GM18502 (cell line): ENCODE measurements at regions not wholly inside any gene's neighbourhood (a gene's known extent, or its start where the extent isn't known, plus 50 kb on each side); places are given as distances from the start of the nearest gene placed in this dataset.

Source experiments
- ATAC-seq: cut with Tn5 transposase; IDR thresholded peaks from one replicate; pipeline ENCODE4 v1.9.1; 2021; ENCODE audit warnings: mild to moderate bottlenecking; ENCODE audit not compliant: unreplicated experiment, poor library complexity

DNA sequence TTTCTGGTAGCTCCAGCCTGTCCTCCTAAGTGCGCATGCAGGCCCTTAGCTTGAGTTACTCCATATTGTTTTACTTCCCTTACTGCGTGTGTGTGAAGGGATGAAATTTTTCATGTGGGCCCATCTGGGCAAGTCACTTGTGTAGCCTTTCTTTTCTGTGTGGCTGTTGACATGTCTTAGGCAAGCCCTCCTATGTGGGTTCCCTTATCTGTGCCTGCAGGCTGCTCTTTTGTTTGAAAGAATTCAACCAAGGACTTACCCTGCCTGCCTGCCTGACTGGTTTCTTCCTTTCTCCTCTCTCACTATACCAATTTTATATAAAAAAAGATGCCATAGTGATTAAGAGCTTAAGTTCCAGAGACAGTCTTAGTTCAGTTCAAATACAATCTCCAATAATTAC lies 249.3 kb downstream of the ATG4C start:
- no peak for ATAC-seq

DNA sequence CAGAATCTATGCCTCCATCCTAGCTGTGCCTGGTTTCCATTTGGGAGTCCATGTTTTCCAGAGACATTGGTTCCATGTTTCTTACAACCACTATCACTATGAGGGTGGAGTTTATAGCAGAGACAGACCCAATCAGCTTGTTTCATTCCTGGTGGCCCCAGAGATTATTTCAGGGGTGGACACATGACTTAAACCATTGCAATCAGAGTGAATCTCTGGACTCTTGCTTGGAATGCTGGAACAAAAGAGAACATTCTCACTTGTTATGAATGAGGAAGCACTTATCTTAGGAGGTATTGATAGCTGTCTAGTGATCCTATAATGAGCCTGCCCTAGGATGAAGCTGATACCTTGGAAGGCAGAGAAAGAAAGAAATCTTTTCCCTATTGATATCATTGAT lies 250.3 kb downstream of the ATG4C start:
- no peak for ATAC-seq

DNA sequence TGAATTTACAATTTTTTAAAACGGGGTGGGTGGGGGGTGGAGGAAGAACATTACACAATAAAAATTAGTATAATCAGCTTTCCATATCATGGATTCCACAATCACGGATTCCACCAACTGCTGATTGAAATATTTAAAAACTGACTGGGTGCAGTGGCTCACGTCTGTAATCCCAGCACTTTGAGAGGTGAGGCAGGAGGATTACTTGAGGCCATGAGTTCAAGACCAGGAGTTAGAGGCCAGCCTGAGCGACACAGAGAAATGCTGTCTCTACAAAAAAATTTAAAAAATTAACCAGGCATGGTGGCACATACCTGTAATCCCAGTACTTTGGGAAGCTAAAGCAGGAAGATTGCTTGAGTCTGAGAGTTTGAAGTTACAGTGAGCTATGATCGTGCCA lies 254.7 kb downstream of the ATG4C start:
- no peak for ATAC-seq

DNA sequence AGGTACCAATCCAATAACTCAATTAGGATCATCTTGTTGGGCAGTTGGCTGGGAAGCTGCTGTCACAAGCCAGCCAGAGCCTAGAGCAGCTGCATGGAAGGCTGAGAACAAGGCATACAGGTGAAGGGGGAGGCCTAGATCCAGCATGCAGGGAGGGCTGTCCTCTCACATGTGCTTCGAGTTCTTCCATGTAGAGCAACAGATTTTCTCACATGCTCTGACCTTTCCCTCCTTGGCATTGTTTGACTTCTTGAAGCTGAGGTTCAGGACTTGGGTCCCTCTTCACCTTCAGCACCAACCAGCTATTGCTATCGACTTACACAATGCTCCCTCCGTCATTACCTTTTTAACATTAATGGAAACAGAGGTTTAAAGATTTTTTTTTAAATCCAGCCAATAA lies 257.7 kb downstream of the ATG4C start:
- ATAC-seq: no peak

DNA sequence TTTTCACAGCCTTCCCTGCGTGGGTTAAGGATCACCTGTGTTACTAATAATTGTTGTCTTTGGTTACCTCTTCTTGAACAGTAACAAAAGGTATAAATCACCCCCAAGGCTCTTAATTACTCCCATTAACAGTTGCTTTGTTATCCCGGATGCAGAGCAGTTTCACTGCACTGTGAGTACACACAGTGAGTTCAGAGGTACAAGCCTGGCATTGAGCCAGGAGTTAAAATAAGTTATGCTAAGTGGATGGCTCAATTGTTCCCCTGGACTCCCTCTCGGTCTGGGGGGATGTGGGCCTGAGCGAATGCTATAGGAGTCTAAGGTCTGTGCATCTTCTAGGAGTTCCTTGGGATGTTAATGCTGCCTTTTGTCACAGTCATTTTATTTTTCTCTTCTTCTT lies 258.3 kb downstream of the ATG4C start:
- ATAC-seq: no peak

DNA sequence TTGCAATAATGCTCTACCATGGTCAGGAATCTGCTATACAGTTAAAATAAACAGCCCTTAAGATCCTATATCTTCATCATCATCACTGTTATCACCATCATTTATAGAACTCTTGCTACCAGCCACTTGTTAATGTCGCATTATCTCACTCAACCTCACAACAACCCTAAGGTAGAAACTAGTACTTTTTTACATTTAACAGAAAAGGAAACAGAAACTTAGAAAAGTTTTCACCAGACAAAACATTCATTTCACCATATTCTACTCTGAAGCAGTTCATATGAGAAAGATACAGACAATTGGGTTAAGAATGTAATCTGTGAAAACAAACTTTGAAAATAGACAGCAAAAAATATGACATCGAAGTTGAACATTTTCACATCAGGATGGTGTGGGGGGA lies 262.6 kb downstream of the ATG4C start:
- no peak for ATAC-seq

DNA sequence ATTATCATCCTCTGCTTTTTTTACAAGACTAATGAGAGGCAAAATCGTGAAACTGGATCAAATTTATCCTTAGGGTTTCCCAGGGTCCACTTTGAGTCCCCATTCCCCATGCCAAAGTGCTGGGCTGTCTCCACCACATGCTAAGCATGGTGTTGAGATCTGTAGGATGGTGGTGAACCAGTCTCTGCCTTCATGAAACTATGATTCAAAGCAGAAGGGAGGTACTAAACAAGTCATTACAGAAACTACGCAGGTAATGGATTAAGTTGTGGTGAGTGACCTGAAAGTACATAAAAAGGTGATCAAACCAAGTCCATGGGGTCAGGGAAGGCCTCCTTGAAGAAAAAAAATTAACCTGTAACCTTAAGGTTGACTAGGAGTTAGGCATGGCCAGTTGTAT lies 265.2 kb downstream of the ATG4C start:
- ATAC-seq: no peak

DNA sequence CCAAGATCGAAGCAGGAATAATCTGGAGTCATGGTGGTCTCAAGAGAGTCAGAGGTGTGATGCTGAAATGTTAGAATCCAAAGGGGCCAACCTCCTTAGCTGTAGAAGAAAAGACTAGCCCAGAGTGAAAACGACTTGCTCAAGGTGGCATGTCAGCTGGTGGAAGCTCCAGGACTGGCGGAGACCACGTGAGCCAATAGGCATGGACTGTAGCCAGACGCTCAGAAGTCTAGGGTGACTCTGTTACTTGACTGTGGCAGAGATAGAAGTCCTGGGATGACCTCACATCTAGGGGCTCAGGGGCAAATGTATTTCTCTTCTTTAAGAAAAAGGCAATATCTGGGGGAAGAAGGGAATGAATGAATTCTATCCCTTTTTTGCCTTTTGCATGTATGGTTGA lies 267.4 kb downstream of the ATG4C start:
- ATAC-seq: no peak

DNA sequence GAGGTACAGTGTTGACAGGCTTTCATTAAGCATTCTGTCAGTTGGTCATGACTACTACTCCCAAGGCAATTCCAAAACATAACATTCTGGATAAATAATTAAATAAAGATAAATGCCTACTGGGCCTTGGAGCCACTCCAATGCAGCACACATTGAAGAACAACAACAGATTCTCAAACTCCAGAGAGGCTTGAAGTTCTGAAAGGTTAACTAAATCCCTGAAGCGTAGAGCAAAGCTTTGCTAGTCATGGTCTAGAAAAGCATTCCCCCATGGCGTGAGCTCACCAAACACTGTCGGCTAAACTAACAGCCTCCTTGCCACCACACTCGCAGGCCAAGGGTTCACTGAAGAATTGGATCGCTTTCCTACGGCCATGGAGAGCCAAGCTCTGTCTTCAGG lies 268.0 kb downstream of the ATG4C start:
- ATAC-seq: no peak

DNA sequence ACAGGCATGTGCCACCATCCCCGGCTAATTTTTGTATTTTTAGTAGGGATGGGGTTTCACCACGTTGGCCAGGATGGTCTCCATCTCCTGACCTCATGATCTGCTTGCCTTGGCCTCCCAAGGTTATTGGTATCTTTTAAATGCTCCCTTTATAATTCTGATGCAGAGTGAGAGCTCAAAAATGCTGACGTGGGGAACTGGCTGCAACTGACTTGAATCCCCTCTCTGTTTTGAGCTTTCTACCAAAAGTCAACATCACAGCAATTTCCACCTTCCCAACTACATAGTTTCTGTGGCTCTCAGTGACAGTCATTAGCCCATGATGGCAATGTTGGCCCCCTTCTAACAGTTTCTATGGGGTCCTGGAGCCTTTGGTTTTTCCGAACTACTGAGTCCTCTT lies 268.2 kb upstream of the FOXD3 start:
- ATAC-seq: no peak

DNA sequence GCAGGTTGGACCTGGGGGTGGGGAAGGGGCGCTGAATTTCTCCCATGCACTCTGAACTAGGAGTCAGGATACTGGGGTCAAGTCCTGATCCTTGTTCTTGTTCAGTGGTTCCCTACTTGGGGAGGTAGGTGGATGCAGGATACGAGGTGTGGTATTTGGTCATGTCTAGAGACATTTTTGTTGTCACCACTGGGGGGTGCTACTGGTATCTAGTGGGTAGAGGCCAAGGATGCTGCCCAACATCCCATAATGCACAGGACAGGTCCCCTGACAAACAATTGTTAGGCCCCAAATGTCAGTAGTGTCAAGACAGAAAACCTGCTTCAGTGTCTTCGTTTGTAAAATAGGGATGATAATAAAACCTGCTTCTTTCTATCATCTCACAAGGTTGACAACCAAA lies 259.0 kb upstream of the FOXD3 start:
- ATAC-seq: no peak

DNA sequence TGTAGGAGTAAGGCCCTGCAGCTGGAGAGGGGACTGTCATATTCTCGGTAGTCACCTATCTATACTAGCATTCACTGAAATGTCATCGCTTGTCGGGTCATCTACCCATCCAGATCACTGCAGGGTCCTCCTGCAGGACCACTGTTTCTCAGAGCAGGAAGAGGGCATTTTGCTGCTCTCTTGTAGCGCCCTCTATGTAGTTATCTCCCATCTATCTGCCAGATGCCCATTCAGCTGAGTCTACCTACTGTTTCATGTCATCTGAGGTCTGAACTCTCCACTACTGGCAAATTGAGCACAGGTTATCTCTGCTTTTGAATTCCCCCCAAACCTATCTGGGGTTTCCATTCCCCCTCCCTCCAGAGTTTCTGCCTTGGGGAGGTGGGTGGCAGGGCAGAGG lies 258.2 kb upstream of the FOXD3 start:
- ATAC-seq: no peak

DNA sequence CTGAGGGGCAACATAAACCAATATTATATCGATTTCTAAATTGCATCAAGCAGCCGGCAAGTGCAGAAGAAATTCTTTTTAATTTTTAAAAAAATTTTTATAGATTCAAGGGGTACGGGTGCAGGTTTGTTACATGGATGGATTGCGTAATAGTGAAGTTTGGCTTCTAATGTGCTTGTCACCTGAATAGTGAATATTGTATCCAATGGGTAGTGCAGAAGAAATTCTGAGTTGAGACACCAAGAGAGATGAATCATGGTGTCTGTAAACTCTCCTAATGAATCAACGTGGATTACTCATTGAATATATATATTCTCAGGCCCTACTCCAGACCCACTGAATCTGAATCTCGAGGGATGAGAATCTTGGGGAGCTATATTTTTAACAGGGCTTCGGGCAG lies 253.7 kb upstream of the FOXD3 start:
- no peak for ATAC-seq

DNA sequence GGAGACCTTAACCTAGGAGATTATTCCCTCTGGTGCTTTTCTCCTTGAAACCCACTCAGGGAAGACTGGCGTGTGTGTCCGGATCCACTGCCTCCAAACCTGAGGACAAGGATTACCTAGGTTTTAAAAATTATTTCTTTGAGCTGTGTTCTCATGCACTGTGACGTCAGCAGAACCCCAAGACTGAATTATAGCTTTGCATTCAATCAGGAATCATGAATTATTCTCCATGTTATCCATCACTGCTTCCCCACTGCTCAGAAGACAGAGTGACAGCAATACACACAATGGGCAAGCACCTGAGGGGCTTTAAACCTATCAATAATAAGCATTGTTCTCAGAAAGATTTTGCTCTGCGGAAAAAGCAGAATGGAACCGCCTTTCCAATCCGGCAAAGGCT lies 253.2 kb upstream of the FOXD3 start:
- no peak for ATAC-seq

DNA sequence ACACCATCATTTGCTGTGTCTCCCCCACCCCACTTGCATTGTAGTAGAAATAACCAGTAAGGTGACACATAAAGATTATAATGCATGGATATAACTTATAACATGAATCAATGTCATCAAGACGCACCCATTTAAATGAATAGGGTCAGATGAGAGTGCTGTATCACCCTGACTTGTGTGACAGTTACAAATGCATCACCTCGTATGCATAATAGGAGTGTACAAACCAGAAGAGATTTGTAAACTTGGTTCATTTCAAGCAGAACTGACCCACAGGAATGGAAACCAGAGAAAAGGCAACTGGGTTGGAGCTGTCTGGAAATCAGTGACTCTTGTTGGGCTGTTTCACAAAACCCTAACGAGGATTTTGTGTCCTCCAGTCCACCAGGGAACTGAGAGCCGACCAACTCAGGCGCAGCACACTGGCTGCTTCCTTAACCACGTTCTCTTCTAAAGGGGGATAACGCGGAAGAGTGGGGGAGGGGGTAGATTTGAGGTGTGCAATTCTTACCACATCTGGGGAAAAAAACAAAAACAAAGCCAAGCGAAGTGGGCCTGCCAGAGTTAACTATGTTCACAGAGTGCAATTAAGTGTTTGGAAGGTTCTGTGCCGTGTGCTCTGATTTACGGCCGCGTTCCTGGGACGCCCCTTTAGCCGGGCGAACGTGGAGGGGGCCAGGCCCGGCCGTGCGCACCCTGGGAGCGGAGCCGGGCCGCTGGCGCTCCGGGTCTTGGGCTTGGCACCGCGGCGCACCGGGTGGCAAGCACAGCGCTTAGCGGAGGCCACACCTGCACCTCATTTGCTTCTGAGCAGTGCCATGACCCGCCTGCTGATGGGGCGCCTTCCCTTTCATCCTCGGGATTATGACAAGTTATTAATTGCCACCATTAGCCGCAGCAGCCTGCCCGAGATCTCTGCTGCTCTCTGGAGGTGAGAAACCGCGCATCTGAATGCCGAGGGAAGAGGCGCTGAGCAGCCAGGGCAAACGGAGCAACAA lies 248.8 kb upstream of the FOXD3 start:
- ATAC-seq: no peak

DNA sequence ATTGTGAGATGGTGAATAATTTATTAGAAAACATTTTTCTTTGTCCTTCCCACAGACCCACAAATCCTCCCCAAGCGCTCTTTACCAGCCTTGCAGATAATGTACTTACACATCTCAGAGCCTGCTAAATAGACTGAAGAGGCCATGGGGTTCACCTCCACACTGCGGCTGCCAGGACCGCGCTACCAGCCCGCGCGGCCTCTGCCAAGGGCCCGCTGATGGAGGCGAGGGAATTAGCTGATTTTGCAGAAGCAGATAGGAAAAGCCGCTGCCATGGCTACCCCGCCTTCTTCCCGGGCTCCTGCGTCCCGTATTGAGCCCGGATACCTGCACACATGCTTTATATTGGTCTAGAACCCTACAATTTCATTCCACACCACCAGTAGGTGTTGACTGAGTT lies 248.0 kb upstream of the FOXD3 start:
- ATAC-seq: no peak

DNA sequence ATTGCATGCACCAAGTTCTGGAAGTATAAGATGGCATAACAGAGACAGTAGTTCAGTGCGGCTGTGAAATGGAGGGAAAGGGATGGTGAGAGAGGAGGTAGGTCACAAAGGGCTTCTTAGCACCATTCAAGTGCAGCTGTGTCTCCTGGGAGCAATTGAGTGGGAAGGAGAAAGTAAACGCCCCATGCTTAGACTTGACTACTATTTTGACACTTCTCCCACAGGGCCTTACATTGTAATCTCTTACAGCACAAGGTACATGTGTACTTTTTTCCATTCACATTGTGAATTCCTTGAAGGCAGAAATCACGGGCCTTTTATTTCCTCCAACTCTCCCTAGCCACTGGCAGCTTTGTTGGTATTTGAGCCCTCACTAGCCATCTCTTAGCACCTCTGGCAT lies 239.6 kb upstream of the FOXD3 start:
- ATAC-seq: no peak

DNA sequence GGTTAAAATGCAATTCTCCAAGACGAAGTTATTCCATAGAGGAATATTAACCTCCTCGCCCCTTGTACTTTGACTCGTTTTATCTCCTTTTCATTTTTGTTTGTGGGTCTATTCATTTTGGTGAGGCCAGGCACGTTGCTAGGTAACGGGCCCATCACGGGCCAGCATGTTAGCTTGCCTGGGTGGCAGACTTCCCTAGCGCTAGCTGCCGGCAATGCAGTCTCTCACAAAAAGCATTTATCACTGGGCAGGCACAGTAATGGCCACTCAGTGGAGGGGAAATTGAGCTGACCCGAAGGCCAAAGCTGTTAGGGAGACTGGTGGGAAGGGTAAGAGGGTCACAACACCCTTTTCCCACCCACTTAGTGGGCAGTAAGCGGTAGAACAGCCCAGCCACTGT lies 234.4 kb upstream of the FOXD3 start:
- no peak for ATAC-seq

DNA sequence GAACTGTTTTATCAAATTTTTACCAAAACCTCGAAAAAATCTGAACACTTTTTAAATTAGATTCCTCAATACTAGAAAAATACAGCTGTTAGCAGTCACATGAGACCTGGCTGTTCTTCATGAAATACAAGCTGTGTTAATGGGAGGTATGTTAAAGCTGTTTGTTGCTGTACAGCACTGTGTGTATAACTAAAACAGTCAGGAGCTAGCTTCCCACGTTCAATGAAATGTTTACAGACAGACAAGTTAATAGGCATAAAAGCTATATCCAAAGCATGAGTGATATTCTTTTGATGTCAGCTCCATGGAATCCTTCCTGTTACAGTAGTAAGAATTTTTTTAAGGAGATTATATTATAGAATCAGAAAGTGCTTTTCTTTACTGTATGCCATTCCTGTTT lies 223.2 kb upstream of the FOXD3 start:
- no peak for ATAC-seq

DNA sequence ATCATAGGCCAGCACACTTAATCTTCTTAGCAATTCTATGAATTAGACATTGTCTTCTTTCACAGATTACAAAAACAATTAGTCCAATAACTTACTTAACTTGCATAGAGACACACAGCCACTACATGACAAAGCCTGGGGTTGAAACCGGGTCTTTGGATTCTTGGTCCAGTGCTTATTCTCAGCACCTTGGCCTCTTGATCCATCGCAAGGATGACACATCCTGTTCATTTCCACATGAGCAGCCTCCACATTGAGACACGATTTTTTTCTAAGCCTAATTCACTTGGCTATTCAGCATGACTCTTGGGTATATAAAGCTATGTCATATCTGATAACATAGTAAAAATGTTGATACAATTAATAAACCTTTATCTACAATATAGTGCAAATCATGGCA lies 221.0 kb upstream of the FOXD3 start:
- ATAC-seq: no peak

DNA sequence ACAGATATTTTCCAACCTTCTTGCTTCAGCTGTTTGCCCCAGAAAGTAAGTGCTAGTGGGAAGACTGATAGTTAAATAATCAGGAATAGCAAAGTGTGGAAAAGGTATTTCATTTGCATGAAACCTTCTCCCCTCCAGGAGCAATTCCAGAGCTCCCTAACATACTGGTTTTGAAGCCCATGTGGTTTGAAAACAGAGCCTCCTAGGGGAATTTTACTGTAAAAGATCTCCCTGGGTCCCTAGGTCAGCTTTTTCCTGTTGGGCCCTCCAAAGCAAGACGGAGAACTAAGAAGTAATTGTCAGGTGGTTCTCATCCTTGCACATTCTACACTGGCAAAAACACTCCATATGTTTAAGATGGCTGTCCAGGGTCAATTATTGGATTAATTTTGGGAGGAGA lies 218.7 kb upstream of the FOXD3 start:
- ATAC-seq: no peak

DNA sequence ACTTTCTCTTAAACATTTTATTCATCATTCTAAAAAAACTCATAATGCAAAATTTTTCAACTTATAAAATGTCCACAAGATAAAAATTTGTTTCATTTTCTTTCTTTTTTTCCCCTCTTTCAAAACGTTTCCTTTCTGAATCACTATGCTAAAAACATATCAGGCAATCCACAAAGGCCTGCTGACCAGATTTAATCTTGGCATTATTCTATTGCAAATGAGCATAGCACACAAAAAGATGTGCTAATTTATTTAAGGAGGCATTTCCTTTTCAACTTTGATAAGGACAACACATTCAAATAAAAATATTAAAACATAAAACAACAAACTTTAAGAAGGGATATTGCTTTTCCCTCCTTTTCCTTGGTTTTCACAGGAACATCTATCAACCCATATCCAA lies 215.3 kb upstream of the FOXD3 start:
- no peak for ATAC-seq
